SH-SY5Y (cell line): ENCODE measurements at regions not wholly inside any gene's neighbourhood (a gene's known extent, or its start where the extent isn't known, plus 50 kb on each side); places are given as distances from the start of the nearest gene placed in this dataset.

Experiments used
- GATA2 ChIP-seq: IDR thresholded peaks from 2 replicates; pipeline ENCODE4 v1.6.1; 2011; ENCODE audit warnings: mild to moderate bottlenecking, low read depth, low read length
- GATA3 ChIP-seq: IDR thresholded peaks from 2 replicates; pipeline ENCODE4 v1.6.1; 2011; ENCODE audit warnings: low read depth, mild to moderate bottlenecking, low read length, moderate library complexity

GRCh38 chr4:85187106-85187505 is 220.6 kb upstream of the WDFY3 start:
- TF ChIP-seq GATA3 = no peak
- TF ChIP-seq GATA2 = no peak
